Spinal cord (tissue), 9 donors: ENCODE measurements at regions not wholly inside any gene's neighbourhood (a gene's known extent, or its start where the extent isn't known, plus 50 kb on each side); places are given as distances from the start of the nearest gene placed in this dataset.
"Not testable (repeated sequence)": the region's sequence is repeated elsewhere in the genome, so short reads cannot be mapped to it uniquely, and the experiment has no call there.

Experiments
- DNase-seq, 6 donors: peaks; one replicate each; pipeline versions ENCODE4 v3.0.0 to v3.0.0-alpha.2; 2013 to 2015; ENCODE audit warnings: low spot score in 6 of 6, low read depth in 4 of 6
- H3K27ac ChIP-seq: one replicate; pipeline ENCODE4 v1.5.1; 2013; ENCODE audit warnings: low read depth, low read length, control low read depth
- H3K27me3 ChIP-seq: one replicate; pipeline ENCODE4 v1.6.1; 2013; ENCODE audit warnings: low read length; ENCODE audit not compliant: control insufficient read depth, insufficient read depth
- H3K36me3 ChIP-seq: one replicate; pipeline ENCODE4 v1.6.1; 2013; ENCODE audit warnings: low read length; ENCODE audit not compliant: control insufficient read depth, insufficient read depth
- H3K4me1 ChIP-seq: one replicate; pipeline ENCODE4 v1.6.1; 2013; ENCODE audit warnings: low read length; ENCODE audit not compliant: control insufficient read depth, insufficient read depth
- H3K4me3 ChIP-seq: one replicate; pipeline ENCODE4 v1.5.1; 2013; ENCODE audit warnings: low read depth, low read length, control low read depth
- H3K9me3 ChIP-seq: one replicate; pipeline ENCODE4 v1.6.1; 2013; ENCODE audit warnings: low read length; ENCODE audit not compliant: control insufficient read depth, insufficient read depth
- WGBS: methylation state at CpG from one replicate; pipeline ENCODE4 v1.1.5; 2013; ENCODE audit warnings: missing lambda C conversion rate; ENCODE audit not compliant: insufficient coverage; 5-methylcytosine and 5-hydroxymethylcytosine counted together
- donor health status: healthy.

- Histone ChIP-seq H3K9me3 (no peaks in the 10 kb centered on the region), H3K27ac (no peak overlapping the region), H3K4me3 (no peak overlapping the region), H3K36me3 (no peaks in the 10 kb centered on the region), H3K4me1 (no peaks in the 10 kb centered on the region), H3K27me3 (no peaks in the 10 kb centered on the region)
- no peak for DNase-seq
Measured at GRCh38 chr6:72457738-72458137, 164.1 kb upstream of the KCNQ5 start.

GRCh38 chr6:72458521-72458920 lies 163.3 kb upstream of the KCNQ5 start:
- H3K4me1 ChIP-seq = no peaks in the 10 kb centered on the region
- no peaks in the 10 kb centered on the region for H3K27me3 ChIP-seq
- H3K36me3 ChIP-seq = no peaks in the 10 kb centered on the region
- DNase-seq = no peak
- H3K4me3 ChIP-seq = no peak overlapping the region
- WGBS = no CpG with 5 or more reads among the region's 2 CpGs
- no peaks in the 10 kb centered on the region for H3K9me3 ChIP-seq
- H3K27ac ChIP-seq = no peak overlapping the region

GRCh38 chr6:72461144-72461543 lies 160.7 kb upstream of the KCNQ5 start:
- Histone ChIP-seq H3K36me3 (no peaks in the 10 kb centered on the region), H3K4me1 (no peaks in the 10 kb centered on the region), H3K9me3 (no peaks in the 10 kb centered on the region), H3K27me3 (no peaks in the 10 kb centered on the region), H3K27ac (no peak overlapping the region), H3K4me3 (no peak overlapping the region)
- no peak for DNase-seq
- WGBS = 60% methylated on average over 1 of the region's 1 CpG

GRCh38 chr6:72464246-72464645 lies 157.6 kb upstream of the KCNQ5 start:
- Histone ChIP-seq H3K4me3 (no peak overlapping the region), H3K27me3 (no peaks in the 10 kb centered on the region), H3K27ac (no peak overlapping the region), H3K9me3 (no peaks in the 10 kb centered on the region), H3K4me1 (no peaks in the 10 kb centered on the region), H3K36me3 (no peaks in the 10 kb centered on the region)
- WGBS = no CpG with 5 or more reads among the region's 2 CpGs
- DNase-seq = no peak

- DNase-seq = no peak
Measured at GRCh38 chr6:72464791-72465691, 156.8 kb upstream of the KCNQ5 start.

GRCh38 chr6:72466471-72466870 lies 155.4 kb upstream of the KCNQ5 start:
- H3K9me3 ChIP-seq = no peaks in the 10 kb centered on the region
- no peaks in the 10 kb centered on the region for H3K36me3 ChIP-seq
- H3K4me1 ChIP-seq = no peaks in the 10 kb centered on the region
- no peaks in the 10 kb centered on the region for H3K27me3 ChIP-seq
- DNase-seq = no peak
- no peak overlapping the region for H3K4me3 ChIP-seq
- H3K27ac ChIP-seq = no peak overlapping the region

More at GRCh38 chr6:72464791-72465691, 156.8 kb upstream of the KCNQ5 start:
- WGBS = 84% methylated on average over 3 of the region's 4 CpGs
- Histone ChIP-seq H3K27me3 (no peaks in the 10 kb centered on the region), H3K4me3 (no peak overlapping the region), H3K4me1 (no peaks in the 10 kb centered on the region), H3K36me3 (no peaks in the 10 kb centered on the region), H3K27ac (no peak overlapping the region), H3K9me3 (no peaks in the 10 kb centered on the region)

- DNase-seq = peak in 5 of 6 donors; percentile 20 to 82 (median 36)
- Histone ChIP-seq H3K36me3 (no peaks in the 10 kb centered on the region), H3K4me1 (no peaks in the 10 kb centered on the region), H3K9me3 (no peaks in the 10 kb centered on the region), H3K27me3 (no peaks in the 10 kb centered on the region), H3K4me3 (no peak overlapping the region), H3K27ac (no peak overlapping the region)
Measured at GRCh38 chr6:72466971-72467566, 154.8 kb upstream of the KCNQ5 start.

GRCh38 chr6:72469406-72469983 lies 152.4 kb upstream of the KCNQ5 start:
- H3K27ac ChIP-seq, H3K27me3 ChIP-seq, H3K4me3 ChIP-seq, H3K4me1 ChIP-seq, DNase-seq, H3K9me3 ChIP-seq, H3K36me3 ChIP-seq: not testable (repeated sequence)
- 94% methylated on average over 17 of the region's 21 CpGs for WGBS

- H3K27me3 ChIP-seq = no peaks in the 10 kb centered on the region
- no peaks in the 10 kb centered on the region for H3K36me3 ChIP-seq
- peak in 1 of 6 donors; percentile 42 for DNase-seq
- H3K4me3 ChIP-seq = no peak overlapping the region
- 70% methylated on average over 5 of the region's 5 CpGs for WGBS
- H3K27ac ChIP-seq = no peak overlapping the region
- H3K9me3 ChIP-seq = no peaks in the 10 kb centered on the region
- no peaks in the 10 kb centered on the region for H3K4me1 ChIP-seq
Measured at GRCh38 chr6:72476051-72476450, 145.8 kb upstream of the KCNQ5 start.

- peak in 2 of 6 donors; percentile 24 to 75 for DNase-seq
- Histone ChIP-seq H3K4me3 (no peak overlapping the region), H3K9me3 (no peaks in the 10 kb centered on the region), H3K27ac (no peak overlapping the region), H3K27me3 (no peaks in the 10 kb centered on the region), H3K4me1 (no peaks in the 10 kb centered on the region), H3K36me3 (no peaks in the 10 kb centered on the region)
- 33% methylated on average over 2 of the region's 6 CpGs for WGBS
Measured at GRCh38 chr6:72476646-72477045, 145.2 kb upstream of the KCNQ5 start.
